NCI-H2196 treated with DMSO at 0.1 percent for 48 hours (cell line): ENCODE measurements at regions not wholly inside any gene's neighbourhood (a gene's known extent, or its start where the extent isn't known, plus 50 kb on each side); places are given as distances from the start of the nearest gene placed in this dataset.

Source experiments
- DNase-seq: peaks from one replicate; lab custom pipeline; 2025; ENCODE audit not compliant: unreplicated experiment; lab: John Stamatoyannopoulos, UW

DNA sequence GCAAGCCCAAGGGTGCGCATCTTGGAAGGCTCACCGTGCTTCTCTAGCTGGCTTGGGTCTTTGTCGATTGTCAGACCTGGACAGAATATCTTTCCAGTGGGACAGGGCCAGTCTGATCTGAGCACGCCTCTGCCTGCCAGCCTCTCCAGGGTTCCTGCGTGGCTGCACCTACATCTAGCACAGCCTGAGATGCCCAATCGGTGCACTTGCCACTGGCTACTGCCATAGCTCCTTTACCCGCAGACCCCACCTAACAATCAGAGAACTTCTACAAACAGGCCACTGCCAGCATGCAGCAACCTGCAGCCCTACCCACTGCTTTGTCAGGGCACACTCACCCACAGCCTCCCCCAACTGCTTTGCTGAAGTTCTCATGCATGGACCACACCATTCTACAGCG lies 56.7 kb upstream of the PHACTR3 start:
- no peak for DNase-seq
